NT2/D1 (cell line): ENCODE measurements at regions not wholly inside any gene's neighbourhood (a gene's known extent, or its start where the extent isn't known, plus 50 kb on each side); places are given as distances from the start of the nearest gene placed in this dataset.

Source experiments
- YY1 ChIP-seq: IDR thresholded peaks from 2 replicates; pipeline ENCODE4 v1.6.1; 2011; ENCODE audit not compliant: insufficient read length, insufficient read depth
- ZNF274 ChIP-seq: IDR thresholded peaks from 2 replicates; pipeline ENCODE4 v1.6.1; 2011; ENCODE audit warnings: mild to moderate bottlenecking, low read depth, low read length

- TF ChIP-seq ZNF274 (no peak), YY1 (no peak)
Measured at GRCh38 chr1:163440090-163440489, 118.3 kb downstream of the NUF2 start.
